ENCODE measurements at regions not wholly inside any gene's neighbourhood (a gene's known extent, or its start where the extent isn't known, plus 50 kb on each side); places are given as distances from the start of the nearest gene placed in this dataset.

GRCh38 chr7:130966246-130967009 is 232.4 kb upstream of the KLF14 start:
- no peak for TF ChIP-seq CTCF (IDR thresholded peaks at IDR 0.05; ENCODE audit: extremely low read depth, missing control alignments)
- no peak for DNase-seq (ENCODE audit: low spot score)

- TF ChIP-seq CTCF (IDR thresholded peaks at IDR 0.05; ENCODE audit: extremely low read depth, missing control alignments): no peak
- DNase-seq (ENCODE audit: low spot score): no peak
These were observed 236.2 kb upstream of the KLF14 start for GRCh38 chr7:130970196-130970595.

GRCh38 chr7:130970696-130971095 is 236.7 kb upstream of the KLF14 start:
- no peak for TF ChIP-seq CTCF (IDR thresholded peaks at IDR 0.05; ENCODE audit: extremely low read depth, missing control alignments)
- no peak for DNase-seq (ENCODE audit: low spot score)

- TF ChIP-seq CTCF (IDR thresholded peaks at IDR 0.05; ENCODE audit: extremely low read depth, missing control alignments): no peak
- DNase-seq (ENCODE audit: low spot score): no peak
These were observed 237.3 kb upstream of the KLF14 start for GRCh38 chr7:130971297-130971696.

- no peak for TF ChIP-seq CTCF (IDR thresholded peaks at IDR 0.05; ENCODE audit: extremely low read depth, missing control alignments)
- no peak for DNase-seq (ENCODE audit: low spot score)
These were observed 238.2 kb upstream of the KLF14 start for GRCh38 chr7:130972201-130972600.

GRCh38 chr7:130973637-130974036 is 239.6 kb upstream of the KLF14 start:
- DNase-seq (ENCODE audit: low spot score): no peak

GRCh38 chr7:130974169-130974568 is 240.2 kb upstream of the KLF14 start:
- no peak for TF ChIP-seq CTCF (IDR thresholded peaks at IDR 0.05; ENCODE audit: extremely low read depth, missing control alignments)
- DNase-seq (ENCODE audit: low spot score): no peak

More at GRCh38 chr7:130973637-130974036, 239.6 kb upstream of the KLF14 start:
- TF ChIP-seq CTCF (IDR thresholded peaks at IDR 0.05; ENCODE audit: extremely low read depth, missing control alignments): no peak

Data from GM20000 (cell line).